ENCODE measurements at regions not wholly inside any gene's neighbourhood (a gene's known extent, or its start where the extent isn't known, plus 50 kb on each side); places are given as distances from the start of the nearest gene placed in this dataset.

- DNase-seq: no peak
Observed at GRCh38 chr7:116310141-116310540, 99.8 kb downstream of the TES start.

GRCh38 chr7:116311259-116311658, 100.9 kb downstream of the TES start:
- no peak for DNase-seq

GRCh38 chr7:116311816-116312471, 101.6 kb downstream of the TES start:
- no peak for DNase-seq

- DNase-seq: no peak
Observed at GRCh38 chr7:116315293-116315692, 105.0 kb downstream of the TES start.

GRCh38 chr7:116315803-116316202, 105.5 kb downstream of the TES start:
- DNase-seq: no peak

GRCh38 chr7:116316838-116317628, 106.7 kb downstream of the TES start:
- peak in 1 of 5 donors; percentile 62 for DNase-seq

- no peak for DNase-seq
Observed at GRCh38 chr7:116317907-116318306, 107.6 kb downstream of the TES start.

- DNase-seq: no peak
Observed at GRCh38 chr7:116322541-116322940, 112.2 kb downstream of the TES start.

- DNase-seq: no peak
Observed at GRCh38 chr7:116324582-116324981, 114.2 kb downstream of the TES start.

GRCh38 chr7:116325517-116325916, 115.2 kb downstream of the TES start:
- DNase-seq: no peak

GRCh38 chr7:116327135-116327534, 116.8 kb downstream of the TES start:
- no peak for DNase-seq

DNA sequence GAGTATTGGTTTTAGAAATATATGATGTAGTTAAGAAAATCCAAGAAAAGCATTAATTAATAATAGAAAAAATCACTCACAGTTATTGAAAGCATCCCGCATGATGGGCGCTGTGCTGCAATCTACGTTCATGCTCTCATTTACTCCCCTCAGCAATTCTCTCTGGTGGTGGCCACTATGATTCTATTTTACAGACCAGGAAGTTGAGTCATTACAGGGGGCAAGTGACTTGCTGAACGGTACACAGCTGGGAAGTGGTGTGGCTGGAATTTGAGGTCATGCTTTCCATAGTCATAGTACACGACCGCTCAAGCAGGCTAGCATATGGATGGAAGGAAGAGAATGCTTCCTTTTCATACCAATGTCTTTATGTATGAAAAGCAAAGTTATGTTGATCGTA, 117.4 kb downstream of the TES start:
- DNase-seq: no peak

DNA sequence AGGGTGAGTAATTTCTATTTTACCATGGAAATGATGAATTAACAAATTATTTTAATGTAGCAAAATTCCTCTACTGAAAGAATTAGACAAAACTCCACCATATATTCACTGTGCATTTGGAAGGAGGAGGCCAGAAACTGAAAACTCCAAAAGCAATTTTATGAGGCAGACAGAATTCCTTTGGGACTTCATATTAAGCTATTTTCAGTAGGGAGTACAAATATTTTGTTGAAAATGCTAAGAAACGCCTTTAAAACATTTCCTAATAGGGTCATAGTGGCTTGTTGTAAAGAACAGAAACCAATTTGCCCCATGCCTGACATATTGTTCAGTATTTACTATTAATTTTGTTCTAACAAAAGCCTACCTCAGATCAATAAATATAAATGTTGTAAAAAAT, 117.8 kb downstream of the TES start:
- no peak for DNase-seq

DNA sequence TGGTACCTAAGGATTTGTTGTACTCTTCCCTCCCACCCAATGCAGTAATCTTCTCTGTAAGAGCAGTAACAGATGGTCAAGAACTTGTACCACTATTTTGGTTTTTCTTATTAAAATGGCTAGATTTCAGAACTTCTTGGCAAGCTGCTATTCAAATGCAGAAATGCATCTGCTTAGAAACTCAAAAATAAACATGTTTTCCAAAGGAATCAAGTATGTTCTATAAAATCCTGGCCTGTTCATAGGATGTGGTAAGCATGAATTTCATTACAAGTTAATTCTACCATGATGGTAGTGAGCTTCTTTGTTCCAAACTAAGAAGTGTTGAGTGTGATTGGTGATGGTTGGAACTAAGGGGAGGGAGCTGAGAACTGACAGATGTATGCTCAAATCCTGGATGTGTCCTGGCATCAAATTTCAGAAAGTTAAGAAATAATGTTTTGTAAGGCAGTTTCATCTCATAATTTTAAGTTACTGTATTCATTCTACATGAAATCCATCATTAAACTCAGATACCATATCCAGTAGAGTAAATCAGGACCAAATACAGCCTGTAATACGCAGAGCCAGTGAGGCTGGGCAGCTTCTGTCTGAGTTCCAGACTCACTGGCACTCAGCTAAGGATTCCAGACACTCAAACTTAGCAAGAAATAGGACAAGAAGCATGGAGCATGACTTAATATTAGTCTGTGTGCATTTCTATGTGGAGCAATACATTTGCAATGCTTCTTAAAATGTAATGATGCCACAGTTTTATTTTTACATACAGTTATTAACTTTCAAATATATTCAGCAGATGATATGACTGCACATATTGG, 119.6 kb downstream of the TES start:
- no peak for DNase-seq

GRCh38 chr7:116331020-116331419, 120.7 kb downstream of the TES start:
- no peak for DNase-seq

DNA sequence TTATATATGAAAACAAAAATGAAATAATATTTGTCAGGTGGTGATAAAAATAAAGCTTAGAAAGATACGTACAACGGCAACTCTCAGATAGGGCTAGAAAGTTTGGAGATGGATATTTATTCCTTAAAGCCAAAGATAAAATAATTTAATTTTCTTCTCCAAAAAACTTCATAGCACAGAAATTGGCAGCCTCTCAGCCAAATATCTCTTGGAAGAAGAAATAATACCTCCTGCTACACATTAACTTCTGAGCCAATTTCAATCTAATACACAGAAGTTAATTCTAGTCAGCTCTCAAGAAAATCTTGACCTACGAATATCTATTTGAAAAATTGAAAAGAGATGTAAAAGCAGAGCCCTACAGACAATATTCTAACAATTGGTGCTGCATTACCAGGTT, 122.4 kb downstream of the TES start:
- no peak for DNase-seq

- no peak for DNase-seq
Observed at GRCh38 chr7:116334555-116334954, 124.2 kb downstream of the TES start.

DNA sequence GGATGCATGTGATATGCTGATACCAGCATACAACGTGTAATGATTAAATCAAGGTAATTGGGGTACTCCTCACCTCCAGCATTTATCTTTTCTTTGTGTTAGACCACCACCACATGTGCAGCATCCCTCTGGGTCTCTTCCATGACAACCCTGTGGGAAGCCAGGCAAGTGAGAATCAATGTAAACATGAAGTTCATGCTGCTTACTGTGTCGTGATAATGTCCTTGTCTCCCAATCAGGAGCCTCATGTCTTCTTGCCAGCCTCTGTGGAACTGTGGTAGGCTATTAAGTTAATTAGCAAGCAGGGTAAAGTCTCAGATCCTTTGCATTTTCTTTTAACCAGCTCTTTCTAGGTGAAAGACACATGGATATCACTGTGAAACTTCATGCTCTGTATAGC, 126.7 kb downstream of the TES start:
- no peak for DNase-seq

DNA sequence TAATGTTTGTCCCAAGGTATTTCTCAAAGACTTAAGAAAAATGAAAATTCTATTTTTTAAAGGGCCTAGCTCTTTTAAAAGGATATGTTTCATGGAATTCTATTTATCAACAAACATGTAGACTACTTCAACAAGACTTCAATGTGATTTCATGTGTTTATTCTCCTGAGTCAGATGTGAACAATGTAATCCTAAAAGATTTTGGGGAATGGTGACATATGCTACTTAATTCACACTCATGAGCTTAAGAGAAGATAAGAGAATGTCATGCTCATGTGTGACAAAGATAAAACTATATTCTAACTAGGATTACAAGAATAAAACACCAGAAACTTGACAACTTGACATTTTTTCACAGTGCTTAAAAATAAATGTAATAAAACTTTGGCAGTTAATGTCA, 127.5 kb downstream of the TES start:
- DNase-seq: no peak

DNA sequence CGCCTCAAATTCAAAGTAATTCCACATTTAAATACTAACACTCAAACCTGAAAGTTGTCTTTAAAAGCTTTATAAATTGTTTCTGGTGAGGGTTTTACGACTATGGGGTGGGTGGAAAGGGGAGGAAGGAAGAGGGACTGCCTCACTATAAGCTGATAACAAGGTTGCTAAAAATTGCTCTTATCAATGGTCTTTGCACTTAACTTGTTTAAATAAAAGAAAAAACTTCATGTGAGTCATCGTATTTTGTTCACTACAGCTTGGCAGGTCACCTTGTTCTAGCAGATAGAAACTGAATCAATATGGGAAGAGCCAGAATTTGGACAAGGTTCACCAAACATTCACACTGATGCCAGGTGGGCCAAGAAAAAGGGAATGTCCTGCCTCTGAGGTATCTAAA, 129.2 kb downstream of the TES start:
- no peak for DNase-seq

- DNase-seq: no peak
Observed at GRCh38 chr7:116340201-116340847, 130.0 kb downstream of the TES start.

DNA sequence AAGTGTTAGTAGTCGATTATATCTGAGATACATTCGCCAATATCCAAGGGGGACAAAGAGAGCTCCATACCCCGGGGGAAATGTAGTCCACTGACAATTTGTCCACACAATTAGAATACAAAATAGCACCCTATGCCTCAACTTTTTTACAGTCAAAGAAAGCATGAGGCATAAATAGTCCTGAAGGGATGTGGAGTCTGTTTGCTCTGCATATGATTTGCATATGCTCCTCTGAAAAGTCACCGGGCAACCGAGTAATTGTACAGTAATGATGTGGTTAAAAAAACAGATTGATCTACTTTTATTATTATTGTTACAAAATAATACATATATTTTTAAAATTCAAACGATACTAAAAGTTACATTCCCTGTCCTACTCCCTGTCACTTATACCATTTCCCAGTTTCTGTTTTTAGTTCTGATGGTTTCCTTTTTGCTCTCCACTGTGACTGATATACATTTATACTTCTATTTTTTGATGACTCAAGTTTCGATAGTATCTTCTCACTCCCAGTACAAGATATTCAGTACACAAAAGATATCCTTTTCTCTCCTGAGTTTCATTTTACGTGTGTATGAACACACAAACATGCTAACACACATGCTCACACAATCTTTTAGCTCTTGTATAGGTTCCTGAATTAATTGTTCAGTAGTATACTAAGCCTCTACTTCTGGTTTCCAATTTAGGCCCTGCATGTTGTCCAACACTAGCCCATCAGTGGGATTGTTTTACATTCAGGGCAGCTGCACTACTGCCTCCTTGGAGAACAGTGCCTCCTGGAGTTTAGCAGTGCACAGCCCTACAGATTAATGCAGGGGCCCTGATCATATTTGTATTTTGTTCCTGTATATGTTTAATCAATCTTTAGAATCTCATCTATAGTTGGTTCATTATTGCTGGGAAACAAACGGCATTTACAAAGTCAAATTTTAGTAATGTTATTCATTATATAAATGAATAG, 130.9 kb downstream of the TES start:
- DNase-seq: no peak

Measured in T-helper 1 cell (primary cell).